ENCODE measurements at regions not wholly inside any gene's neighbourhood (a gene's known extent, or its start where the extent isn't known, plus 50 kb on each side); places are given as distances from the start of the nearest gene placed in this dataset.

GRCh38 chr6:79296211-79296610 lies 61.7 kb upstream of the HMGN3 start:
- no peak for DNase-seq

Measured in EL (cell line).